PC-9 (cell line): ENCODE measurements at regions not wholly inside any gene's neighbourhood (a gene's known extent, or its start where the extent isn't known, plus 50 kb on each side); places are given as distances from the start of the nearest gene placed in this dataset.

Experiments used
- CTCF ChIP-seq: fragments of 200-600 bp; sonication (generic); conservative IDR thresholded peaks from 2 replicates; pipeline ENCODE4 v1.6.1; 2017; ENCODE audit warnings: mixed run types, antibody characterized with exemption, mild to moderate bottlenecking, moderate library complexity
- EZH2 ChIP-seq: fragments of 200-600 bp; sonication (generic); IDR thresholded peaks from 2 replicates; pipeline ENCODE4 v1.8.0; 2017; ENCODE audit warnings: antibody characterized with exemption, low read depth

- TF ChIP-seq CTCF: no peak
- no peak for TF ChIP-seq EZH2
Observed at GRCh38 chr13:110784704-110785103, 71.2 kb downstream of the ING1 start.
